CD14-positive monocyte (primary cell): ENCODE measurements at regions not wholly inside any gene's neighbourhood (a gene's known extent, or its start where the extent isn't known, plus 50 kb on each side); places are given as distances from the start of the nearest gene placed in this dataset.
A peak's percentile ranks its signal among the peaks of the same experiment; 100 is the strongest.

Source experiments
- DNase-seq, 3 donors: peaks; one replicate each; pipeline ENCODE4 v3.0.0-alpha.2; 2011 to 2022
- H2AFZ ChIP-seq: 2 replicates; pipeline ENCODE4 v1.6.0; 2012; ENCODE audit warnings: mild to moderate bottlenecking, low read depth, low read length, inconsistent platforms; ENCODE audit not compliant: insufficient read depth, poor library complexity, severe bottlenecking
- H3K27ac ChIP-seq, 2 donors: 1 replicate in 1 of 2; 2 replicates in 1 of 2; pipeline ENCODE4 v1.5.1; 2012 to 2013; ENCODE audit warnings: low read length in 2 of 2, control low read depth in 1 of 2, inconsistent platforms in 1 of 2, low read depth in 1 of 2, mild to moderate bottlenecking in 1 of 2
- H3K27me3 ChIP-seq, 2 donors: one replicate each; pipeline versions ENCODE4 v1.6.0 to v1.6.1; 2011 to 2013; ENCODE audit warnings: low read length in 2 of 2; ENCODE audit not compliant: control insufficient read depth in 2 of 2, insufficient read depth in 2 of 2
- H3K36me3 ChIP-seq, 2 donors: replicated peaks in 1 of 2; 1 replicate in 1 of 2; 2 replicates in 1 of 2; pipeline versions ENCODE4 v1.5.1 to v1.6.1; 2012 to 2013; ENCODE audit warnings: low read length in 2 of 2, control low read depth in 1 of 2, inconsistent platforms in 1 of 2, mild to moderate bottlenecking in 1 of 2; ENCODE audit not compliant: insufficient read depth in 2 of 2, control insufficient read depth in 1 of 2
- H3K4me1 ChIP-seq, 2 donors: 1 replicate in 1 of 2; 2 replicates in 1 of 2; pipeline versions ENCODE4 v1.5.1 to v1.6.1; 2012 to 2013; ENCODE audit warnings: low read length in 2 of 2, control low read depth in 1 of 2, inconsistent platforms in 1 of 2, mild to moderate bottlenecking in 1 of 2, moderate library complexity in 1 of 2; ENCODE audit not compliant: insufficient read depth in 2 of 2, control insufficient read depth in 1 of 2
- H3K4me2 ChIP-seq: replicated peaks from 2 replicates; pipeline ENCODE3; 2012; ENCODE audit warnings: low read length, moderate library complexity, mild to moderate bottlenecking; ENCODE audit not compliant: poor library complexity, severe bottlenecking; ENCODE audit errors: extremely low read depth
- H3K4me3 ChIP-seq, 3 experiments: fragments of 200-600 bp in 1 of 3; sonication (generic) in 1 of 3; replicated peaks in 1 of 3; 1 replicate in 2 of 3; 2 replicates in 1 of 3; pipeline ENCODE4 v1.5.1; 2011 to 2013; ENCODE audit warnings: low read length in 3 of 3, mild to moderate bottlenecking in 3 of 3, control low read depth in 2 of 3, low read depth in 2 of 3, inconsistent platforms in 1 of 3, moderate library complexity in 1 of 3
- H3K79me2 ChIP-seq: 2 replicates; pipeline ENCODE4 v1.6.0; 2012; ENCODE audit warnings: mild to moderate bottlenecking, control low read depth, inconsistent platforms, low read length, moderate library complexity; ENCODE audit not compliant: insufficient read depth
- H3K9ac ChIP-seq: 2 replicates; pipeline ENCODE4 v1.6.0; 2017; ENCODE audit warnings: low read length, mild to moderate bottlenecking; ENCODE audit not compliant: insufficient read depth, poor library complexity, severe bottlenecking
- H3K9me3 ChIP-seq, 2 donors: replicated peaks in 1 of 2; 1 replicate in 1 of 2; 2 replicates in 1 of 2; pipeline versions ENCODE4 v1.5.1 to v1.6.1; 2012 to 2013; ENCODE audit warnings: low read length in 2 of 2, control low read depth in 1 of 2; ENCODE audit not compliant: control insufficient read depth in 1 of 2, insufficient read depth in 1 of 2
- H4K20me1 ChIP-seq: 2 replicates; pipeline ENCODE4 v1.6.0; 2012; ENCODE audit warnings: mild to moderate bottlenecking, low read length, control low read depth, moderate library complexity; ENCODE audit not compliant: insufficient read depth
- H3K27ac Mint-ChIP-seq, 7 donors: one replicate each; pipeline ENCODE4 v1.8.0; 2020; ENCODE audit warnings: mild to moderate bottlenecking in 7 of 7, mixed read lengths in 7 of 7, moderate library complexity in 6 of 7, inconsistent platforms in 2 of 7
- H3K27me3 Mint-ChIP-seq, 3 donors: one replicate each; pipeline ENCODE4 v1.8.0; 2021 to 2022; ENCODE audit warnings: low read depth in 3 of 3, mild to moderate bottlenecking in 3 of 3, mixed read lengths in 3 of 3, moderate library complexity in 3 of 3, inconsistent platforms in 1 of 3
- H3K36me3 Mint-ChIP-seq, 2 donors: one replicate each; pipeline ENCODE4 v1.8.0; 2020; ENCODE audit warnings: mixed read lengths in 2 of 2, inconsistent platforms in 1 of 2, mild to moderate bottlenecking in 1 of 2
- H3K4me1 Mint-ChIP-seq: one replicate; pipeline ENCODE4 v1.8.0; 2020; ENCODE audit warnings: mild to moderate bottlenecking, mixed read lengths
- H3K4me3 Mint-ChIP-seq, 2 donors: one replicate each; pipeline ENCODE4 v1.8.0; 2020; ENCODE audit warnings: mild to moderate bottlenecking in 2 of 2, mixed read lengths in 2 of 2, moderate library complexity in 1 of 2
- H3K9me3 Mint-ChIP-seq, 7 donors: one replicate each; pipeline ENCODE4 v1.8.0; 2020 to 2022; ENCODE audit warnings: mixed read lengths in 7 of 7, mild to moderate bottlenecking in 6 of 7, moderate library complexity in 6 of 7, inconsistent platforms in 2 of 7
- CTCF ChIP-seq: fragments of 200-600 bp; IDR thresholded peaks from one replicate; pipeline ENCODE4 v1.8.0; 2022; ENCODE audit warnings: antibody characterized with exemption, mild to moderate bottlenecking
- WGBS: methylation state at CpG from one replicate; pipeline ENCODE4 v1.1.5; 2013; ENCODE audit warnings: missing lambda C conversion rate; ENCODE audit not compliant: insufficient coverage; 5-methylcytosine and 5-hydroxymethylcytosine counted together
- intact Hi-C, 2 donors: fragments of 100-400 bp; cut with micrococcal nuclease; formaldehyde crosslinking; loops; one replicate each; pipeline versions ENCODE4 v1.15.0 to v1.15.1; 2023

- Mint-ChIP-seq H3K27me3 (peaks cover 0 to 6% (median 2%) of the 10 kb centered on the region in 3 donors), H3K36me3 (no peaks in the 10 kb centered on the region), H3K27ac (no peak overlapping the region), H3K4me1 (no peaks in the 10 kb centered on the region), H3K4me3 (no peak overlapping the region), H3K9me3 (peaks cover 3 to 19% (median 17%) of the 10 kb centered on the region in 7 donors)
- WGBS, result 100% methylated on average over 1 of the region's 1 CpG
- no peak overlapping the region for H3K4me2 ChIP-seq
- no peak overlapping the region for H2AFZ ChIP-seq
- no peaks in the 10 kb centered on the region for H3K4me1 ChIP-seq
- H3K9me3 ChIP-seq, result peaks cover 0 to 5% of the 10 kb centered on the region in 2 donors
- no peak for DNase-seq
- no peaks in the 10 kb centered on the region for H4K20me1 ChIP-seq
- TF ChIP-seq CTCF, result no peak
- H3K36me3 ChIP-seq, result no peaks in the 10 kb centered on the region
- H3K27me3 ChIP-seq, result no peaks in the 10 kb centered on the region
- no peak overlapping the region for H3K9ac ChIP-seq
- intact Hi-C loops, result no loop called here
- H3K79me2 ChIP-seq, result no peaks in the 10 kb centered on the region
- no peak overlapping the region for H3K4me3 ChIP-seq
- no peak overlapping the region for H3K27ac ChIP-seq
Measured at GRCh38 chr10:10403762-10404161, 613.9 kb upstream of the CELF2 start.

GRCh38 chr10:10417671-10418070 lies 600.0 kb upstream of the CELF2 start:
- Mint-ChIP-seq H3K36me3 (peaks cover 0 to 2% of the 10 kb centered on the region in 2 donors), H3K27ac (peak overlapping the region in 1 of 7 donors; percentile 34), H3K4me3 (no peak overlapping the region), H3K27me3 (peaks cover 0 to 2% (median 1%) of the 10 kb centered on the region in 3 donors), H3K9me3 (peaks cover 0 to 5% (median 2%) of the 10 kb centered on the region in 7 donors), H3K4me1 (peaks cover 35% of the 10 kb centered on the region)
- Histone ChIP-seq H3K27ac (peak overlapping the region in 1 of 2 donors; percentile 33), H3K9me3 (no peaks in the 10 kb centered on the region), H3K4me2 (no peak overlapping the region), H3K9ac (no peak overlapping the region), H3K27me3 (no peaks in the 10 kb centered on the region), H3K4me1 (peaks cover 16 to 32% of the 10 kb centered on the region in 2 donors), H2AFZ (peak overlapping the region; percentile 29), H3K36me3 (no peaks in the 10 kb centered on the region), H4K20me1 (no peaks in the 10 kb centered on the region), H3K4me3 (no peak overlapping the region), H3K79me2 (no peaks in the 10 kb centered on the region)
- intact Hi-C loops, result no loop called here
- WGBS, result 100% methylated on average over 3 of the region's 3 CpGs
- DNase-seq, result no peak
- no peak for TF ChIP-seq CTCF
